Prostate gland (tissue), 2 donors: ENCODE measurements at regions not wholly inside any gene's neighbourhood (a gene's known extent, or its start where the extent isn't known, plus 50 kb on each side); places are given as distances from the start of the nearest gene placed in this dataset.

ENCODE experiments used
- DNase-seq: peaks from one replicate; pipeline ENCODE4 v3.0.0-alpha.2; 2019; ENCODE audit warnings: low spot score
- H3K27ac ChIP-seq, 2 donors: fragments of 200-600 bp; sonication (generic); 2 replicates each; pipeline ENCODE4 v1.5.1; 2017 to 2019
- H3K27me3 ChIP-seq: fragments of 200-600 bp; sonication (generic); replicated peaks from 2 replicates; pipeline ENCODE4 v1.5.1; 2019; ENCODE audit not compliant: insufficient read depth
- H3K36me3 ChIP-seq, 2 donors: fragments of 200-600 bp; sonication (generic); 1 replicate in 1 of 2; 2 replicates in 1 of 2; pipeline versions ENCODE4 v1.5.1 to v1.8.1; 2017 to 2019
- H3K4me1 ChIP-seq: fragments of 200-600 bp; sonication (generic); replicated peaks from 2 replicates; pipeline ENCODE4 v1.5.1; 2019
- H3K4me3 ChIP-seq, 2 donors: fragments of 200-600 bp; sonication (generic); 2 replicates each; pipeline ENCODE4 v1.5.1; 2017 to 2019
- H3K9me3 ChIP-seq: fragments of 200-600 bp; sonication (generic); 2 replicates; pipeline ENCODE4 v1.5.1; 2017
- POLR2A ChIP-seq: fragments of 450-650 bp; IDR thresholded peaks from one replicate; pipeline ENCODE4 v1.6.1; 2016; ENCODE audit warnings: antibody characterized with exemption, mild to moderate bottlenecking
- POLR2AphosphoS5 ChIP-seq: sonication (generic); formaldehyde crosslinking; IDR thresholded peaks from one replicate; pipeline ENCODE4 v1.6.1; 2017; ENCODE audit warnings: antibody characterized with exemption
- WGBS: methylation state at CpG from one replicate; pipeline ENCODE4 v1.1.5; 2018; 5-methylcytosine and 5-hydroxymethylcytosine counted together
- intact Hi-C: fragments of 100-400 bp; cut with DNase I; formaldehyde crosslinking; loops from one replicate; pipeline ENCODE4 v1.14.2; 2022
- TF ChIP-seq, protein P1 (sequence below), 4 experiments: fragments of 200-600 bp in 2 of 4; fragments of 450-650 bp in 2 of 4; sonication (generic) in 2 of 4; IDR thresholded peaks; 1 replicate in 3 of 4; 2 replicates in 1 of 4; pipeline ENCODE4 v1.5.1; 2016 to 2019; ENCODE audit warnings: antibody characterized with exemption in 4 of 4, mild to moderate bottlenecking in 2 of 4, moderate library complexity in 2 of 4

DNA sequence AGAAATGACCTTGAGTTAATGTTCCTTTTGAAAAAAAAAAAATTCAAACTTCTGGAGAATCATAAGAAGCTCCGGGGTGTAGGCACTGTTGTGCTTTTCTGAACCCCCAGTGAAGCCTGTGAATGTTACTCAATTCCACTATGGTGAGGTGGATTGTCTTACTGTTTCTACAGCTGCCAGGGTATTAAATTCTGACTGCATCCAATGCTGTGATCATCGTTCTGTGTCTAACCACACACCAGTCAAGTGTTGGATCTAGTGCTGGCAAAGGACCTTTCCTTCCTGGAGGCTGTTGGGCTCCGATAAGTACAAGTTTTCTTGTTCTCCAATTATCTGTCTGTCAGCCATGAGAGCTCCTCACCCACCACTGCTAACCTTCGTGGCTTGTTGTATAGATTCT, 162.0 kb upstream of the EPHA7 start:
- intact Hi-C loops, result no loop called here
- H3K4me3 ChIP-seq, result no peak overlapping the region
- WGBS, result 81% methylated on average over 4 of the region's 4 CpGs
- TF ChIP-seq, protein P1, sequence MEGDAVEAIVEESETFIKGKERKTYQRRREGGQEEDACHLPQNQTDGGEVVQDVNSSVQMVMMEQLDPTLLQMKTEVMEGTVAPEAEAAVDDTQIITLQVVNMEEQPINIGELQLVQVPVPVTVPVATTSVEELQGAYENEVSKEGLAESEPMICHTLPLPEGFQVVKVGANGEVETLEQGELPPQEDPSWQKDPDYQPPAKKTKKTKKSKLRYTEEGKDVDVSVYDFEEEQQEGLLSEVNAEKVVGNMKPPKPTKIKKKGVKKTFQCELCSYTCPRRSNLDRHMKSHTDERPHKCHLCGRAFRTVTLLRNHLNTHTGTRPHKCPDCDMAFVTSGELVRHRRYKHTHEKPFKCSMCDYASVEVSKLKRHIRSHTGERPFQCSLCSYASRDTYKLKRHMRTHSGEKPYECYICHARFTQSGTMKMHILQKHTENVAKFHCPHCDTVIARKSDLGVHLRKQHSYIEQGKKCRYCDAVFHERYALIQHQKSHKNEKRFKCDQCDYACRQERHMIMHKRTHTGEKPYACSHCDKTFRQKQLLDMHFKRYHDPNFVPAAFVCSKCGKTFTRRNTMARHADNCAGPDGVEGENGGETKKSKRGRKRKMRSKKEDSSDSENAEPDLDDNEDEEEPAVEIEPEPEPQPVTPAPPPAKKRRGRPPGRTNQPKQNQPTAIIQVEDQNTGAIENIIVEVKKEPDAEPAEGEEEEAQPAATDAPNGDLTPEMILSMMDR (IDR thresholded peaks at IDR 0.05), result no peak
- no peak for TF ChIP-seq POLR2A
- H3K36me3 ChIP-seq, result no peaks in the 10 kb centered on the region
- H3K9me3 ChIP-seq, result no peaks in the 10 kb centered on the region
- H3K4me1 ChIP-seq, result no peaks in the 10 kb centered on the region
- no peak for DNase-seq
- no peak overlapping the region for H3K27ac ChIP-seq
- H3K27me3 ChIP-seq, result no peaks in the 10 kb centered on the region

DNA sequence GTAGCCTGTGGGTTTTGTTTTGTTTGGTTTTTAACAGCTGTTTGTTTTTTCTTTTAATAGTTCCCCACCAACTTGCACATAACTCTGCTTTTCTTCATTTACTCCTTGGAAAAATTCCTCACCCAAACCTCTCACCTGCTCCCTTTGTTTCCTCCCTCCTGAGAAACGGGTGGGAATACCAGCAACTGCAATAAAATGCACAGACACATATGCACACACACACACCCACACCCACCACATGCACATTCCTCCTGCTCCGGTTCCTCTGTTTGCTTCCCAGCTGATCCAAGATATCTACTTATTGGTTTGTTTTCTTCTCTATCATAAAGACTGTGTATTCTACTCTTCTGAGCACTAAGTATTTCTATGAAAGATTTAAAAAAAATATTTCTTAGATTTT, 161.1 kb upstream of the EPHA7 start:
- no peak overlapping the region for H3K4me3 ChIP-seq
- no peak overlapping the region for H3K27ac ChIP-seq
- intact Hi-C loops, result no loop called here
- no peaks in the 10 kb centered on the region for H3K36me3 ChIP-seq
- TF ChIP-seq POLR2A (no peak), POLR2AphosphoS5 (no peak)
- TF ChIP-seq, protein P1 (IDR thresholded peaks at IDR 0.05), result no peak
- DNase-seq, result no peak
- H3K27me3 ChIP-seq, result no peaks in the 10 kb centered on the region
- WGBS, result 34% methylated on average over 2 of the region's 2 CpGs
- no peaks in the 10 kb centered on the region for H3K4me1 ChIP-seq
- H3K9me3 ChIP-seq, result no peaks in the 10 kb centered on the region

DNA sequence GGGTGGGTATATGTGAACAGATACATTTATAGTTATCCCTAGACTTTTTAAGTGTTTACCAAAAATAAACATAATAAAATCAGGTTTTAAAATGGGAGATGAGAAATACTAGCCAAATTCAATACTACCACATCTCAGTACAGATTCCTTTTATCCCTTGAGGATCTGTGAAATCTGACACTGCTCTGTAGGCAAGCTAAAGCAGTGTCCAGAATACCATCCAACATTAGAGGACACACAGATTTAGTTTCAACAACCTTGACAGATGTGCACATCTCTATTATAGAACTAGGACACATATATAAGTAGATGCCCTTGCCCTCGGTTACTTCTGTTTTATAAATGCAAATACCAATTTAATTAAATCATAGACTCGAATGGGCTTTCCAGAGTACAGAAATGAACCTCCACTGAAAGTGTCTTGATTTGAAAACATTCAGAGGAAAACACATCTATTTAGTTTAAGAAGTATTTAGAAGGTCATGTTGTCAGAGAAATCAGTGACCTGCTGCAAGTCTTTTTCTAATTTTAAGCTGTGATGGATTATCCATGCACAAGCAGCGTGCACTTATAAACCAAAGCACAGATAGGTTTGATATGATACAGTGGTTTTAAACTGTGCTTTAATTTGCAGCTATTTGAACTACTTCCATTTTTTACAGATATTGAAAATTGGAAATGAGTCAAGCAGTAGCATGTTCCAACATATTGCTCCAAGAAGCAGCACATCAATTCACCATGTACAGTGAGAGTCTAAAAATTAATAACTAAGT, 156.3 kb upstream of the EPHA7 start:
- Histone ChIP-seq H3K4me3 (no peak overlapping the region), H3K27me3 (no peaks in the 10 kb centered on the region), H3K36me3 (no peaks in the 10 kb centered on the region), H3K4me1 (no peaks in the 10 kb centered on the region), H3K27ac (no peak overlapping the region), H3K9me3 (no peaks in the 10 kb centered on the region)
- no peak for DNase-seq
- intact Hi-C loops, result no loop called here
- WGBS, result 24% methylated on average over 3 of the region's 3 CpGs
- no peak for TF ChIP-seq POLR2AphosphoS5
- TF ChIP-seq, protein P1 (IDR thresholded peaks at IDR 0.05), result no peak
- TF ChIP-seq POLR2A, result no peak

DNA sequence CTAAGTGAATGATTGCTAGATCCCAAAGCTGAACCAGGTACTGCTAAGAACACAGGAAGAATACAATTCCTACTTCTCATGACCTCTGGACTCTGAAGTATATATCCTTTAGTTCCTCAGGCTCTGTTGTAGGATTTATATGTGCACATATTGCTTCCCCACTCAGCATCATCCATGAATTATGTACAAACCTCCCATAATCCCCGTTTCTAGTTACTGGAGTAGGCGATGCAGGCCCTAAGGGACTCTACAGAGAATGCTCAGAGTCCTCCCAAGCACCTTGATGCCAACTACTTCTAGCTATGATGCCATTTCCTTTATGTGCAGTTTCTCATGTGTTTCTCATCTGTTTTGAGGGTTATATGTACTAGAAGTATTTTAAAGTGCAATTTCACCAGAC, 154.9 kb upstream of the EPHA7 start:
- intact Hi-C loops, result no loop called here
- Histone ChIP-seq H3K27ac (no peak overlapping the region), H3K4me1 (no peaks in the 10 kb centered on the region)

DNA sequence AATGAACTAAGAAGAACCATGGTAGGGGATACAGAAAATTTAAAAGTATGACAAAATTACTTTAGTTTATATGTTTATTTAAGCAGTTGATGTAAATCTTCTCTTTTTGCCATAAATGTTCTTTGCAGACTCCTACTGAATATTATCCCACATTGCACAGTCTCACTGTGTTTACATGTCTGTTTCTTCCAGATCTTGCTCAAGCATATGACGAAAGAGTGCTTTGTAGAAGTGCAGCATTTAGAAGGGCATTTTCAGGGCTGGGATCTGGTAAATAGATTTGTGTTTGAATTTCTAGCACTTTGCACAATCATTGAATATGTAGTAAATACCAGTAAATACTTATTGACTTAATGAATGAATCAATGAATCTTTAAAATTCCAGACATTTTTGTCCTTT, 152.0 kb upstream of the EPHA7 start:
- no peak for DNase-seq
- Histone ChIP-seq H3K27ac (no peak overlapping the region), H3K36me3 (no peaks in the 10 kb centered on the region), H3K27me3 (no peaks in the 10 kb centered on the region), H3K4me1 (no peaks in the 10 kb centered on the region), H3K4me3 (no peak overlapping the region), H3K9me3 (no peaks in the 10 kb centered on the region)
- intact Hi-C loops, result no loop called here
- 76% methylated on average over 1 of the region's 1 CpG for WGBS
- no peak for TF ChIP-seq POLR2AphosphoS5
- TF ChIP-seq, protein P1 (IDR thresholded peaks at IDR 0.05), result no peak
- no peak for TF ChIP-seq POLR2A

More for the DNA sequence above, 154.9 kb upstream of the EPHA7 start:
- no peak for DNase-seq
- no peak overlapping the region for H3K4me3 ChIP-seq
- no peak for TF ChIP-seq POLR2A
- H3K36me3 ChIP-seq, result no peaks in the 10 kb centered on the region
- H3K9me3 ChIP-seq, result no peaks in the 10 kb centered on the region
- H3K27me3 ChIP-seq, result no peaks in the 10 kb centered on the region
- WGBS, result 89% methylated on average over 2 of the region's 2 CpGs
